ENCODE measurements at regions not wholly inside any gene's neighbourhood (a gene's known extent, or its start where the extent isn't known, plus 50 kb on each side); places are given as distances from the start of the nearest gene placed in this dataset.

DNA sequence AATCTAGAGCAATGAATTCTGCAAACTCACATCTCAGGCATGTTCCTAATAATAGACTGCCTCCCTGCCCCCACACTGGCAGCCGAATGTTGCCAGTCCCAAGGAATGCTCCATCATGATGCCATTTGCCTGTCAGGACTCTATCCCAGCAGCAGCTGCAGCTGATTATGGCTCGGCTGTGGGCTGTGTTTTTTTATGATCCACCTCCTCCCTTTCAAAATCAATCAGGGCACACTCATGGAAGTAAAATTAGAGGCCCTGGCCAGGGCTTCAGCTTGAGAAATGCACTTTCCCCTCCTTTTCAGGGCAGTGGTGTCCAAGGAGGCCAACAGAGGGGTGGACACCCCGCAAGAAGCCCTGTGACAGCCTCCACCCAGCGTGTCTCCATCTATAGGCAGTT lies 176.7 kb upstream of the S1PR3 start:
- H3K36me3 Mint-ChIP-seq (ENCODE audit: insufficient read depth, unreplicated experiment), result peaks cover 6% of the 10 kb centered on the region
- intact Hi-C loops (cut with micrococcal nuclease), result no loop called here
- H3K27me3 Mint-ChIP-seq (ENCODE audit: insufficient read depth, unreplicated experiment), result no peaks in the 10 kb centered on the region
- no peak overlapping the region for H3K27ac Mint-ChIP-seq (ENCODE audit: low read depth, unreplicated experiment)
- ChIA-PET POLR2A (no interaction called here), CTCF (interaction anchor here (0.6 kb wide), 1 partner anchor 141 kb away, joined by 4 read pairs; no protein-coding TSS in a partner anchor)
- H3K4me3 Mint-ChIP-seq (ENCODE audit: unreplicated experiment), result no peak overlapping the region
- TF ChIP-seq, protein P1, sequence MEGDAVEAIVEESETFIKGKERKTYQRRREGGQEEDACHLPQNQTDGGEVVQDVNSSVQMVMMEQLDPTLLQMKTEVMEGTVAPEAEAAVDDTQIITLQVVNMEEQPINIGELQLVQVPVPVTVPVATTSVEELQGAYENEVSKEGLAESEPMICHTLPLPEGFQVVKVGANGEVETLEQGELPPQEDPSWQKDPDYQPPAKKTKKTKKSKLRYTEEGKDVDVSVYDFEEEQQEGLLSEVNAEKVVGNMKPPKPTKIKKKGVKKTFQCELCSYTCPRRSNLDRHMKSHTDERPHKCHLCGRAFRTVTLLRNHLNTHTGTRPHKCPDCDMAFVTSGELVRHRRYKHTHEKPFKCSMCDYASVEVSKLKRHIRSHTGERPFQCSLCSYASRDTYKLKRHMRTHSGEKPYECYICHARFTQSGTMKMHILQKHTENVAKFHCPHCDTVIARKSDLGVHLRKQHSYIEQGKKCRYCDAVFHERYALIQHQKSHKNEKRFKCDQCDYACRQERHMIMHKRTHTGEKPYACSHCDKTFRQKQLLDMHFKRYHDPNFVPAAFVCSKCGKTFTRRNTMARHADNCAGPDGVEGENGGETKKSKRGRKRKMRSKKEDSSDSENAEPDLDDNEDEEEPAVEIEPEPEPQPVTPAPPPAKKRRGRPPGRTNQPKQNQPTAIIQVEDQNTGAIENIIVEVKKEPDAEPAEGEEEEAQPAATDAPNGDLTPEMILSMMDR (IDR thresholded peaks at IDR 0.05; ENCODE audit: unreplicated experiment), result no peak
- DNase-seq (ENCODE audit: unreplicated experiment), result no peak
- H3K4me1 Mint-ChIP-seq (ENCODE audit: insufficient read depth, unreplicated experiment), result peaks cover 6% of the 10 kb centered on the region
- BruUV-seq (replicated peaks), result no TSS peak
- H3K9me3 Mint-ChIP-seq (ENCODE audit: unreplicated experiment), result no peaks in the 10 kb centered on the region

DNA sequence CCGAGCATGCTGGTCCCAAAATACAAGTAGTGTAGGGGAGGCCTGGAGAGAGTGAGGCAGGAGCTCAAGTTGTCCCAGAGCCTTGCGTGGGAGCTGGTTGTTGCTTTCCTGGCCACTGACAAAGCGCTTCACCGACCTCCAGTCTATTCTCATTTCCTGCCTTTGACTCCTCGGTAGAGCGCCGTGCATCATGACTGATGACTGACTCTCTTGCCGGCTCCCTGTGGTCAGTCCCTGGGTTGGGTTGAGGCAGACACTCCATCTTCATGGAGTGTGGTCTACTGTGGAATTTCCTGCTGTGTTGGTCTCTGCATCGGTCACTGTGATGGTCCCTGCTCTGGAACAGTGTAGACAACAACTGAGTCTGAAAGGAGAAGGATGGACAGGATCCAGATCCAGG lies 175.1 kb upstream of the S1PR3 start:
- POLR2A ChIA-PET, result no interaction called here
- no peak for DNase-seq (ENCODE audit: unreplicated experiment)
- peaks cover 6% of the 10 kb centered on the region for H3K4me1 Mint-ChIP-seq (ENCODE audit: insufficient read depth, unreplicated experiment)
- H3K27me3 Mint-ChIP-seq (ENCODE audit: insufficient read depth, unreplicated experiment), result no peaks in the 10 kb centered on the region
- intact Hi-C loops (cut with micrococcal nuclease), result no loop called here
- TF ChIP-seq, protein P1 (IDR thresholded peaks at IDR 0.05; ENCODE audit: unreplicated experiment), result no peak
- H3K9me3 Mint-ChIP-seq (ENCODE audit: unreplicated experiment), result no peaks in the 10 kb centered on the region
- BruUV-seq (replicated peaks), result no TSS peak
- no peak overlapping the region for H3K4me3 Mint-ChIP-seq (ENCODE audit: unreplicated experiment)
- peaks cover 2% of the 10 kb centered on the region for H3K36me3 Mint-ChIP-seq (ENCODE audit: insufficient read depth, unreplicated experiment)
- H3K27ac Mint-ChIP-seq (ENCODE audit: low read depth, unreplicated experiment), result no peak overlapping the region
- CTCF ChIA-PET, result no interaction called here

DNA sequence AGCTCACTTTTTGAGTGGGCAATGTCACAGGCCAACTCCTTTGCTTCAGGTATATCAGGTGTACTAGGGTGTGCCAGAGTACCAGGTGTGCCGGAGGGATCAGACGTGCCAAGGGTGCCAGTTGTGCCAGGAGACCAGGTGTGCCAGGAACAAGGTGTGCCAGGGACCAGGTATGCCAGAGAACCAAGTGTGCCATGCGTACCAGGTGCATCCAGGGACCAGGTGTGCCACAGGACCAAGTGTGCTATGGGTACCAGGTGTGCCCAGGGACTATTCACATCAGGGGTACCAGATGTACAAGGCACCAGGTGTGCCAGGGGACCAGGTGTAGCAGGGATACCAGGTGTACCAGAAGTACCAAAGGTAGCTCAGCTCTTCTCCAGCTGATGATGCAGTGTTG lies 174.7 kb upstream of the S1PR3 start:
- POLR2A ChIA-PET, result no interaction called here
- CTCF ChIA-PET, result no interaction called here
- TF ChIP-seq, protein P1 (IDR thresholded peaks at IDR 0.05; ENCODE audit: unreplicated experiment), result no peak
- Mint-ChIP-seq H3K36me3 (ENCODE audit: insufficient read depth, unreplicated experiment) (no peaks in the 10 kb centered on the region), H3K4me3 (ENCODE audit: unreplicated experiment) (no peak overlapping the region), H3K4me1 (ENCODE audit: insufficient read depth, unreplicated experiment) (peaks cover 6% of the 10 kb centered on the region), H3K9me3 (ENCODE audit: unreplicated experiment) (no peaks in the 10 kb centered on the region), H3K27me3 (ENCODE audit: insufficient read depth, unreplicated experiment) (no peaks in the 10 kb centered on the region), H3K27ac (ENCODE audit: low read depth, unreplicated experiment) (no peak overlapping the region)
- DNase-seq (ENCODE audit: unreplicated experiment), result no peak
- BruUV-seq (replicated peaks), result no TSS peak
- intact Hi-C loops (cut with micrococcal nuclease), result no loop called here

DNA sequence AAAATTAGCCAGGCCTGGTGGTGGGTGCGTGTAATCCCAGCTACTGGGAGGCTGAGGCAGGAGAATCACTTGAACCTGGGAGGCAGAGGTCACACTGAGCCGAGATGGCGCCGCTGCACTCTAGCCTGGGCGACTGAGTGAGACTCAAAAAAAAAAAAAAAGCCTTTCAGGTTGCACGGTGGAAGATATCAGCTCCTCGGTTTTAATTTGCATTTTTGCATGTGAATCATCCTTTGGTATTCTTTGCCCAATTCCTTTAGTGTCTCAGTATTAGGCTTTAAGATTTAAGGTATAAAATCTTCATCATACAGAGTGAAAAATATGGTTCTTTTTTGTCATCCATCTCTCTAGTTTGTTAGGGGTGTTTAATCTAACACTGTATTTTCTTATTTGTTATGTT lies 173.6 kb upstream of the S1PR3 start:
- intact Hi-C loops (cut with micrococcal nuclease), result no loop called here
- POLR2A ChIA-PET, result no interaction called here
- H3K27ac Mint-ChIP-seq (ENCODE audit: low read depth, unreplicated experiment), result no peak overlapping the region
- CTCF ChIA-PET, result no interaction called here
- no TSS peak for BruUV-seq (replicated peaks)
- no peaks in the 10 kb centered on the region for H3K36me3 Mint-ChIP-seq (ENCODE audit: insufficient read depth, unreplicated experiment)
- H3K27me3 Mint-ChIP-seq (ENCODE audit: insufficient read depth, unreplicated experiment), result no peaks in the 10 kb centered on the region
- H3K9me3 Mint-ChIP-seq (ENCODE audit: unreplicated experiment), result no peaks in the 10 kb centered on the region
- no peak for DNase-seq (ENCODE audit: unreplicated experiment)
- TF ChIP-seq, protein P1 (IDR thresholded peaks at IDR 0.05; ENCODE audit: unreplicated experiment), result no peak
- peaks cover 6% of the 10 kb centered on the region for H3K4me1 Mint-ChIP-seq (ENCODE audit: insufficient read depth, unreplicated experiment)
- H3K4me3 Mint-ChIP-seq (ENCODE audit: unreplicated experiment), result no peak overlapping the region
